Testis (tissue), 2 donors: ENCODE measurements at regions not wholly inside any gene's neighbourhood (a gene's known extent, or its start where the extent isn't known, plus 50 kb on each side); places are given as distances from the start of the nearest gene placed in this dataset.
"Not testable (repeated sequence)": the region's sequence is repeated elsewhere in the genome, so short reads cannot be mapped to it uniquely, and the experiment has no call there.

Experiments used
- DNase-seq: peaks from one replicate; pipeline ENCODE4 v3.0.0-alpha.2; 2019
- H3K27ac ChIP-seq, 2 donors: fragments of 200-600 bp; sonication (generic); one replicate each; pipeline ENCODE4 v1.5.1; 2019
- H3K27me3 ChIP-seq: fragments of 200-600 bp; sonication (generic); one replicate; pipeline ENCODE4 v1.5.1; 2019
- H3K36me3 ChIP-seq: fragments of 200-600 bp; sonication (generic); one replicate; pipeline ENCODE4 v1.5.1; 2017; ENCODE audit warnings: low read depth; ENCODE audit errors: missing control alignments
- H3K4me1 ChIP-seq: fragments of 200-600 bp; sonication (generic); one replicate; pipeline ENCODE4 v1.5.1; 2019
- H3K4me3 ChIP-seq, 2 donors: fragments of 200-600 bp; sonication (generic); one replicate each; pipeline ENCODE4 v1.5.1; 2017 to 2019
- H3K9me3 ChIP-seq: fragments of 200-600 bp; sonication (generic); one replicate; pipeline ENCODE4 v1.5.1; 2017
- POLR2A ChIP-seq: fragments of 450-650 bp; IDR thresholded peaks from one replicate; pipeline ENCODE4 v1.6.1; 2017; ENCODE audit warnings: antibody characterized with exemption, mild to moderate bottlenecking, moderate library complexity
- WGBS, 2 donors: methylation state at CpG; one replicate each; pipeline ENCODE4 v1.1.5; 2018; 5-methylcytosine and 5-hydroxymethylcytosine counted together
- intact Hi-C: fragments of 100-400 bp; cut with DNase I; formaldehyde crosslinking; loops from one replicate; pipeline ENCODE4 v1.15.1; 2023; ENCODE audit warnings: low total_unique reads
- TF ChIP-seq, protein P1 (sequence below), 3 experiments: fragments of 450-650 bp in 2 of 3; fragments of 200-600 bp in 1 of 3; sonication (generic) in 1 of 3; IDR thresholded peaks; one replicate each; pipeline ENCODE4 v1.5.1; 2016 to 2019; ENCODE audit warnings: antibody characterized with exemption in 3 of 3, mild to moderate bottlenecking in 2 of 3, moderate library complexity in 1 of 3

DNA sequence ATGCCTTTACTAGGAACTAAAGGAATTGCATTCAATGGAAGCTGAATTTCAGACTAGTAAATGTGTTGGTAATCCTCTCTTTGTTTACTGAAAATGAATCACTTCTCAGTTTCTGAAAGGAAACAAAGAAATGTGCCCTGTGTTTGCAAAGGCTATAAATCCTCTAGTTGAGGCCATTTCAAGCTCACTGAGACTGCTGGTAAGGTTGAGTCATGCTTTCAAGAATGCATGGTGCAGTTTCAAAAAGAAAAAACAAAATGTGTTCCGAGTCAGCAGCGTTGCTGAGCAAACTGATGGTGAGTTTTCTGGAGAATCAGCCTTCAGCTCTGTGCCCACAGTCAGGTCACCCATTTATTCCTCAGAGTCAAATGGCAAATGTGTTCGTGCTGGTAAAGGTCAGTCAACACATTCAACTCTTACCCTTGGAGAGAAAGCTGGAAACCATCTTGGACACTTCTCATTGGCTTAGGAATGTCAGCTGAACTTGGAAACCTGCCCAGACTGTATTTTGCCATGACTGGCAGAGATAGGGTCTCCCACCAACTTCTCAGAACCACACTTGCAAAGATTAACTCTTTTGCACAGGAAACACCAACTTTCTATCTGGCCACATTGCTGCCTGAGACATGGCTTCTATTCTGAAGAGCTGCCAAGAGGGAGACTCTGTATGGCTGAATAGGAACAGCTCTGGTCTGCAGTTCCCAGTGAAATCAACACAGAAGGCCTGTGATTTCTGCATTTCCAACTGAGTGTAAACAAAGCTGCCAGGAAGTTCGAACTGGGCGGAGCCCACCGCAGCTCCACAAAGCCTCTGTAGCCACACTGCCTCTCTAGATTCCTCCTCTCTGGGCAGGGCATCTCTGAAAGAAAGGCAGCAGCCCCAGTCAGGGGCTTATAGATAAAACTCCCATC lies 484.4 kb downstream of the ATP23 start:
- TF ChIP-seq POLR2A = no peak
- TF ChIP-seq, protein P1, sequence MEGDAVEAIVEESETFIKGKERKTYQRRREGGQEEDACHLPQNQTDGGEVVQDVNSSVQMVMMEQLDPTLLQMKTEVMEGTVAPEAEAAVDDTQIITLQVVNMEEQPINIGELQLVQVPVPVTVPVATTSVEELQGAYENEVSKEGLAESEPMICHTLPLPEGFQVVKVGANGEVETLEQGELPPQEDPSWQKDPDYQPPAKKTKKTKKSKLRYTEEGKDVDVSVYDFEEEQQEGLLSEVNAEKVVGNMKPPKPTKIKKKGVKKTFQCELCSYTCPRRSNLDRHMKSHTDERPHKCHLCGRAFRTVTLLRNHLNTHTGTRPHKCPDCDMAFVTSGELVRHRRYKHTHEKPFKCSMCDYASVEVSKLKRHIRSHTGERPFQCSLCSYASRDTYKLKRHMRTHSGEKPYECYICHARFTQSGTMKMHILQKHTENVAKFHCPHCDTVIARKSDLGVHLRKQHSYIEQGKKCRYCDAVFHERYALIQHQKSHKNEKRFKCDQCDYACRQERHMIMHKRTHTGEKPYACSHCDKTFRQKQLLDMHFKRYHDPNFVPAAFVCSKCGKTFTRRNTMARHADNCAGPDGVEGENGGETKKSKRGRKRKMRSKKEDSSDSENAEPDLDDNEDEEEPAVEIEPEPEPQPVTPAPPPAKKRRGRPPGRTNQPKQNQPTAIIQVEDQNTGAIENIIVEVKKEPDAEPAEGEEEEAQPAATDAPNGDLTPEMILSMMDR (IDR thresholded peaks at IDR 0.05) = no peak

DNA sequence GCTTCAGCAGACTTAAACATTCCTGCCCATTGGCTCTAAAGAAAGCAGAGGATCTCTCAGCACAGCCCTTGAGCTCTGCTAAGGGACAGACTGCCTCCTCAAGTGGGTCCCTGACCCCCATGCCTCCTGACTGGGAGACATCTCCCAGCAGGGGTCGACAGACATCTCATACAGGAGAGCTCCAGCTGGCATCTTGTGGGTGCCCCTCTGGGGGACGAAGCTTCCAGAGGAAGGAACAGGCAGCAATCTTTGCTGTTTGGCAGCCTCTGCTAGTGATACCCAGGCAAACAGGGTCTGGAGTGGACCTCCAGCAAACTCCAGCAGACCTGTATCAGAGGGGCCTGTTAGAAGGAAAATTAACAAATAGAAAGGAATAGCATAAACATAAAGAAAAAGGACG lies 485.1 kb downstream of the ATP23 start:
- 85 to 92% methylated on average over 3 of the region's 3 CpGs for WGBS, 2 donors
- intact Hi-C loops = not testable (repeated sequence)

More for the DNA sequence above, 484.4 kb downstream of the ATP23 start:
- Histone ChIP-seq H3K9me3 (no peaks in the 10 kb centered on the region), H3K27me3 (no peaks in the 10 kb centered on the region), H3K36me3 (no peaks in the 10 kb centered on the region), H3K4me1 (peaks cover 12% of the 10 kb centered on the region), H3K4me3 (no peak overlapping the region), H3K27ac (peak overlapping the region in 1 of 2 donors; percentile 47)
- DNase-seq = peak; percentile 30
- intact Hi-C loops = no loop called here
- 47 to 50% methylated on average over 3 to 6 of the region's 6 CpGs for WGBS, 2 donors

DNA sequence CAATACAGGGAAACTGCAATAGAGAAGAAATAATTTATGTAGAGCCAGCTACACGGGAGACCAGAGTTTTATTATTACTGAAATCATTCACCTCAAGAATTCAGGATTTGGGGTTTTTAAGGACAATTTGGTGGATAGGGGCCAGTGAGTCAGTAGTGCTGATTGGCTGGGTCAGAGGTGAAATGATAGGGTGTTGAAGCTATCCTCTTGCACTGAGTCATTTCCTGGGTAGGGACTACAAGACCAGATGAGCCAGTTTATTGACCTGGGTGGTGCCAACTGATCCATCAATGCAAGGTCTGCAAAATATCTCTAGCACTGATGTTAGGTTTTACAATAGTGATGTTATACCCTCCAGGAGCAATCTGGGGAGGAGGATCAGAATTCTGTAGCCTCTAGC lies 486.3 kb downstream of the LRIG3 start:
- H3K4me1 ChIP-seq = no peaks in the 10 kb centered on the region
- no peak overlapping the region for H3K27ac ChIP-seq
- H3K36me3 ChIP-seq = no peaks in the 10 kb centered on the region
- no peak for TF ChIP-seq POLR2A
- TF ChIP-seq, protein P1 (IDR thresholded peaks at IDR 0.05) = no peak
- no peak overlapping the region for H3K4me3 ChIP-seq
- H3K9me3 ChIP-seq = no peaks in the 10 kb centered on the region
- 70 to 81% methylated on average over 1 of the region's 1 CpG for WGBS, 2 donors
- no peak for DNase-seq
- H3K27me3 ChIP-seq = no peaks in the 10 kb centered on the region
- intact Hi-C loops = no loop called here

More for the DNA sequence above, 485.1 kb downstream of the ATP23 start:
- DNase-seq, H3K4me3 ChIP-seq, H3K36me3 ChIP-seq, H3K27me3 ChIP-seq, H3K27ac ChIP-seq, H3K9me3 ChIP-seq: not testable (repeated sequence)
- peaks cover 12% of the 10 kb centered on the region for H3K4me1 ChIP-seq

GRCh38 chr12:58434726-58435125 lies 485.6 kb downstream of the LRIG3 start:
- Histone ChIP-seq H3K9me3 (no peaks in the 10 kb centered on the region), H3K36me3 (no peaks in the 10 kb centered on the region), H3K4me3 (no peak overlapping the region), H3K4me1 (no peaks in the 10 kb centered on the region), H3K27ac (no peak overlapping the region), H3K27me3 (no peaks in the 10 kb centered on the region)
- intact Hi-C loops = no loop called here
- DNase-seq = no peak
- TF ChIP-seq, protein P1 (IDR thresholded peaks at IDR 0.05) = no peak
- no peak for TF ChIP-seq POLR2A

DNA sequence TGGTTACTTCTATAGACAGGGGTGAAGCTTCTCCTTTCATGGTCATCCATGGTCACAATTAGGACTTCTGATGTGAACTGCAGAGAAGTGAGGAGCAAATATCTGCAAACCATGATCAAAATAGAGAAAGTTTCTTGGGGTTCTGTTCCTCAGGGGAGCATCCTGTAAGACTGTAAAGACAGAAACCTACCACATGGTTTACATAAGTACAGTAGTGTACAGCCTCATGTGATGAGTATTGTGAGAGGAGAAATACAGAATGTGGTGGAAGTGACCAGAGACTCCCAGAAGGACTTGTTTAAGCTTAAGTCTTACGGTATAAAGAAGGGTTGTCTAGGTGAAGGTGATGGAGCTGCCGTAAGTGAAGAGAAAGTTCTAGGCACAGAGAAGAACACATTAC lies 484.7 kb downstream of the LRIG3 start:
- Histone ChIP-seq H3K36me3 (no peaks in the 10 kb centered on the region), H3K4me3 (no peak overlapping the region), H3K27me3 (no peaks in the 10 kb centered on the region), H3K27ac (no peak overlapping the region), H3K4me1 (no peaks in the 10 kb centered on the region), H3K9me3 (no peaks in the 10 kb centered on the region)
- intact Hi-C loops = no loop called here
- DNase-seq = no peak
- 95 to 96% methylated on average over 2 of the region's 2 CpGs for WGBS, 2 donors
- TF ChIP-seq, protein P1 (IDR thresholded peaks at IDR 0.05) = no peak
- TF ChIP-seq POLR2A = no peak
